ENCODE measurements at regions not wholly inside any gene's neighbourhood (a gene's known extent, or its start where the extent isn't known, plus 50 kb on each side); places are given as distances from the start of the nearest gene placed in this dataset.

DNA sequence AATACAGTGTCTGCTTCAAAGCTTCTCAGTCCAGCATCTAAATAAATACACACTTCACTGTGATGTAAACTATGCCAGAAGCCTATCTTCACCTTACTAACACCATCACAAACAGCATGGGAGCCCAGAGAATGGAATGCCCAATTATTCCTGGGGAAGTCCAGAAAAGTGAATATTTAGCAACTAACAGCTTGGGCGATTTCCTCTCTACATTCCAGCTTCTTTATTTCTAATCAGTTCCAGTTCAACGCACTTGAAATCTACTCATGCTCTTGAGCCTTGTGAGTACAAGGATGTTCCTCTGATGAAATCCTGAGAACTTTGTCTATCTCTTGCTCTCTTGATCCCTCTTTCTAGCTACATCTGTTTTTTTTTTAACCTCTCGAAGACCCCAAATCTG, 100.4 kb upstream of the C9orf72 start:
- H3K36me3 ChIP-seq (replicated peaks in 1 of 2; ENCODE audit: control insufficient read depth in 1 of 2, insufficient read depth in 2 of 2, low read length in 2 of 2), result no peaks in the 10 kb centered on the region
- H2AFZ ChIP-seq (ENCODE audit: low read length), result no peak overlapping the region
- H3K9me3 ChIP-seq (ENCODE audit: low read length), result no peaks in the 10 kb centered on the region
- intact Hi-C loops (cut with micrococcal nuclease; ENCODE audit: unreplicated experiment), result no loop called here
- no peak overlapping the region for H3K9ac ChIP-seq (ENCODE audit: insufficient read depth, low read depth, low read length)
- H3K27ac ChIP-seq (ENCODE audit: extremely low read length, insufficient read depth, low read length), result no peak overlapping the region
- WGBS (ENCODE audit: low lambda C conversion rate), result 0% methylated on average over 3 of the region's 3 CpGs
- no peak for ATAC-seq
- no peaks in the 10 kb centered on the region for H3K4me1 ChIP-seq (ENCODE audit: insufficient read depth, low read length)
- no peaks in the 10 kb centered on the region for H4K20me1 ChIP-seq (ENCODE audit: insufficient read depth, low read length)
- POLR2A ChIA-PET, result no interaction called here
- TF ChIP-seq ZNF44 (CRISPR knock-in tag; IDR thresholded peaks at IDR 0.05), result no peak
- no peak for TF ChIP-seq ZNF264 (CRISPR knock-in tag; IDR thresholded peaks at IDR 0.05)
- TF ChIP-seq ZFP37 (CRISPR knock-in tag; IDR thresholded peaks at IDR 0.05; ENCODE audit: borderline replicate concordance), result no peak
- TF ChIP-seq ZNF430 (CRISPR knock-in tag; IDR thresholded peaks at IDR 0.05), result no peak
- no peak for TF ChIP-seq ZNF329 (CRISPR knock-in tag; IDR thresholded peaks at IDR 0.05; ENCODE audit: low read depth)
- TF ChIP-seq KMT2A (CRISPR knock-in tag; IDR thresholded peaks at IDR 0.05), result no peak
- TF ChIP-seq, protein P1, sequence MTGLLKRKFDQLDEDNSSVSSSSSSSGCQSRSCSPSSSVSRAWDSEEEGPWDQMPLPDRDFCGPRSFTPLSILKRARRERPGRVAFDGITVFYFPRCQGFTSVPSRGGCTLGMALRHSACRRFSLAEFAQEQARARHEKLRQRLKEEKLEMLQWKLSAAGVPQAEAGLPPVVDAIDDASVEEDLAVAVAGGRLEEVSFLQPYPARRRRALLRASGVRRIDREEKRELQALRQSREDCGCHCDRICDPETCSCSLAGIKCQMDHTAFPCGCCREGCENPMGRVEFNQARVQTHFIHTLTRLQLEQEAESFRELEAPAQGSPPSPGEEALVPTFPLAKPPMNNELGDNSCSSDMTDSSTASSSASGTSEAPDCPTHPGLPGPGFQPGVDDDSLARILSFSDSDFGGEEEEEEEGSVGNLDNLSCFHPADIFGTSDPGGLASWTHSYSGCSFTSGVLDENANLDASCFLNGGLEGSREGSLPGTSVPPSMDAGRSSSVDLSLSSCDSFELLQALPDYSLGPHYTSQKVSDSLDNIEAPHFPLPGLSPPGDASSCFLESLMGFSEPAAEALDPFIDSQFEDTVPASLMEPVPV (CRISPR knock-in tag; IDR thresholded peaks at IDR 0.05), result no peak
- TF ChIP-seq, protein P2, sequence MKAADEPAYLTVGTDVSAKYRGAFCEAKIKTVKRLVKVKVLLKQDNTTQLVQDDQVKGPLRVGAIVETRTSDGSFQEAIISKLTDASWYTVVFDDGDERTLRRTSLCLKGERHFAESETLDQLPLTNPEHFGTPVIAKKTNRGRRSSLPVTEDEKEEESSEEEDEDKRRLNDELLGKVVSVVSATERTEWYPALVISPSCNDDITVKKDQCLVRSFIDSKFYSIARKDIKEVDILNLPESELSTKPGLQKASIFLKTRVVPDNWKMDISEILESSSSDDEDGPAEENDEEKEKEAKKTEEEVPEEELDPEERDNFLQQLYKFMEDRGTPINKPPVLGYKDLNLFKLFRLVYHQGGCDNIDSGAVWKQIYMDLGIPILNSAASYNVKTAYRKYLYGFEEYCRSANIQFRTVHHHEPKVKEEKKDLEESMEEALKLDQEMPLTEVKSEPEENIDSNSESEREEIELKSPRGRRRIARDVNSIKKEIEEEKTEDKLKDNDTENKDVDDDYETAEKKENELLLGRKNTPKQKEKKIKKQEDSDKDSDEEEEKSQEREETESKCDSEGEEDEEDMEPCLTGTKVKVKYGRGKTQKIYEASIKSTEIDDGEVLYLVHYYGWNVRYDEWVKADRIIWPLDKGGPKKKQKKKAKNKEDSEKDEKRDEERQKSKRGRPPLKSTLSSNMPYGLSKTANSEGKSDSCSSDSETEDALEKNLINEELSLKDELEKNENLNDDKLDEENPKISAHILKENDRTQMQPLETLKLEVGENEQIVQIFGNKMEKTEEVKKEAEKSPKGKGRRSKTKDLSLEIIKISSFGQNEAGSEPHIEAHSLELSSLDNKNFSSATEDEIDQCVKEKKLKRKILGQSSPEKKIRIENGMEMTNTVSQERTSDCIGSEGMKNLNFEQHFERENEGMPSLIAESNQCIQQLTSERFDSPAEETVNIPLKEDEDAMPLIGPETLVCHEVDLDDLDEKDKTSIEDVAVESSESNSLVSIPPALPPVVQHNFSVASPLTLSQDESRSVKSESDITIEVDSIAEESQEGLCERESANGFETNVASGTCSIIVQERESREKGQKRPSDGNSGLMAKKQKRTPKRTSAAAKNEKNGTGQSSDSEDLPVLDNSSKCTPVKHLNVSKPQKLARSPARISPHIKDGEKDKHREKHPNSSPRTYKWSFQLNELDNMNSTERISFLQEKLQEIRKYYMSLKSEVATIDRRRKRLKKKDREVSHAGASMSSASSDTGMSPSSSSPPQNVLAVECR (CRISPR knock-in tag; IDR thresholded peaks at IDR 0.05; ENCODE audit: borderline replicate concordance), result no peak
- no peak for TF ChIP-seq AGO2 (optimal IDR thresholded peaks at IDR 0.05; ENCODE audit: low read depth, low read length)
- TF ChIP-seq, protein P3, sequence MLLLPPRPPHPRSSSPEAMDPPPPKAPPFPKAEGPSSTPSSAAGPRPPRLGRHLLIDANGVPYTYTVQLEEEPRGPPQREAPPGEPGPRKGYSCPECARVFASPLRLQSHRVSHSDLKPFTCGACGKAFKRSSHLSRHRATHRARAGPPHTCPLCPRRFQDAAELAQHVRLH (CRISPR knock-in tag; IDR thresholded peaks at IDR 0.05; ENCODE audit: borderline replicate concordance, low read depth), result no peak
- no peak for TF ChIP-seq KDM1A (CRISPR knock-in tag; IDR thresholded peaks at IDR 0.05)
- no peak for TF ChIP-seq TOE1 (CRISPR knock-in tag; IDR thresholded peaks at IDR 0.05)
- TF ChIP-seq, protein P4, sequence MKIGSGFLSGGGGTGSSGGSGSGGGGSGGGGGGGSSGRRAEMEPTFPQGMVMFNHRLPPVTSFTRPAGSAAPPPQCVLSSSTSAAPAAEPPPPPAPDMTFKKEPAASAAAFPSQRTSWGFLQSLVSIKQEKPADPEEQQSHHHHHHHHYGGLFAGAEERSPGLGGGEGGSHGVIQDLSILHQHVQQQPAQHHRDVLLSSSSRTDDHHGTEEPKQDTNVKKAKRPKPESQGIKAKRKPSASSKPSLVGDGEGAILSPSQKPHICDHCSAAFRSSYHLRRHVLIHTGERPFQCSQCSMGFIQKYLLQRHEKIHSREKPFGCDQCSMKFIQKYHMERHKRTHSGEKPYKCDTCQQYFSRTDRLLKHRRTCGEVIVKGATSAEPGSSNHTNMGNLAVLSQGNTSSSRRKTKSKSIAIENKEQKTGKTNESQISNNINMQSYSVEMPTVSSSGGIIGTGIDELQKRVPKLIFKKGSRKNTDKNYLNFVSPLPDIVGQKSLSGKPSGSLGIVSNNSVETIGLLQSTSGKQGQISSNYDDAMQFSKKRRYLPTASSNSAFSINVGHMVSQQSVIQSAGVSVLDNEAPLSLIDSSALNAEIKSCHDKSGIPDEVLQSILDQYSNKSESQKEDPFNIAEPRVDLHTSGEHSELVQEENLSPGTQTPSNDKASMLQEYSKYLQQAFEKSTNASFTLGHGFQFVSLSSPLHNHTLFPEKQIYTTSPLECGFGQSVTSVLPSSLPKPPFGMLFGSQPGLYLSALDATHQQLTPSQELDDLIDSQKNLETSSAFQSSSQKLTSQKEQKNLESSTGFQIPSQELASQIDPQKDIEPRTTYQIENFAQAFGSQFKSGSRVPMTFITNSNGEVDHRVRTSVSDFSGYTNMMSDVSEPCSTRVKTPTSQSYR (CRISPR knock-in tag; IDR thresholded peaks at IDR 0.05; ENCODE audit: borderline replicate concordance), result no peak
- no peak for TF ChIP-seq HNRNPK (IDR thresholded peaks at IDR 0.05; ENCODE audit: low read depth, low read length, poor library complexity, severe bottlenecking)
- TF ChIP-seq ZNF629 (CRISPR knock-in tag; conservative IDR thresholded peaks at IDR 0.05), result no peak
- TF ChIP-seq TAF1 (CRISPR knock-in tag; IDR thresholded peaks at IDR 0.05), result no peak
- TF ChIP-seq ZNF282 (IDR thresholded peaks at IDR 0.05; ENCODE audit: partially characterized antibody), result no peak
- no peak overlapping the region for H3K4me2 ChIP-seq (ENCODE audit: low read depth, low read length)
- no peaks in the 10 kb centered on the region for H3K79me2 ChIP-seq (ENCODE audit: insufficient read depth, low read length)
- CTCF ChIA-PET (ENCODE audit: low intra/inter-chr PET ratio, low total read pairs), result no interaction called here
- in situ Hi-C loops (cut with HindIII; ENCODE audit: extremely low pct_ligation_motif_present, low pct_unique_long_range_greater_than_20kb), result no loop called here
- no peak for FAIRE-seq
- no peaks in the 10 kb centered on the region for H3K27me3 ChIP-seq (ENCODE audit: control insufficient read depth in 1 of 2, insufficient read depth in 2 of 2, low read length in 2 of 2)
- DNase-seq (ENCODE audit: low spot score), result no peak
- no peak overlapping the region for H3K4me3 ChIP-seq (replicated peaks in 1 of 3; ENCODE audit: insufficient read depth in 1 of 3, low read depth in 2 of 3, low read length in 3 of 3)
- BruUV-seq (replicated peaks), result no TSS peak
